GM21825 (cell line): ENCODE measurements at regions not wholly inside any gene's neighbourhood (a gene's known extent, or its start where the extent isn't known, plus 50 kb on each side); places are given as distances from the start of the nearest gene placed in this dataset.

Experiments
- ATAC-seq: cut with Tn5 transposase; IDR thresholded peaks from one replicate; pipeline ENCODE4 v1.9.1; 2021; ENCODE audit warnings: mild to moderate bottlenecking, moderate library complexity; ENCODE audit not compliant: unreplicated experiment

DNA sequence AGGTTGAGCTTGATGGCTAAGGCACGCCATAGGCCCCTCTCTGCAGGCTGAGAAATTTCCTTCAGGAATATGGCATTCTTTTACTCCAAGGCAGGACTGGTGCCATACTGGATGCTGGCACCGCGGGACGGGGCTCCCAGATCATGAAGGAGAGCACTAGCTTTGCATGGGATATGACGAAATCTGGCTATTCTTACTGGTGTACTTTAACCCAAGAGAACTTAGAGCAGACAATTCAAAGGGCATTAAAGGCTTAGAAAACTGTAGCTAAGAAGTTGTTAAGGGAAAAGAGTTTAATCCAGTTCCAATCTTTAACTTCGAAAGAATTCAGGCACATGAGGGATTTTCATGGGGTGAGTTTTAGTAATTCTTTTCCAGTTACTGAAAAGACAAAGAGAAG is 204.4 kb upstream of the ESRRG start:
- ATAC-seq: no peak

DNA sequence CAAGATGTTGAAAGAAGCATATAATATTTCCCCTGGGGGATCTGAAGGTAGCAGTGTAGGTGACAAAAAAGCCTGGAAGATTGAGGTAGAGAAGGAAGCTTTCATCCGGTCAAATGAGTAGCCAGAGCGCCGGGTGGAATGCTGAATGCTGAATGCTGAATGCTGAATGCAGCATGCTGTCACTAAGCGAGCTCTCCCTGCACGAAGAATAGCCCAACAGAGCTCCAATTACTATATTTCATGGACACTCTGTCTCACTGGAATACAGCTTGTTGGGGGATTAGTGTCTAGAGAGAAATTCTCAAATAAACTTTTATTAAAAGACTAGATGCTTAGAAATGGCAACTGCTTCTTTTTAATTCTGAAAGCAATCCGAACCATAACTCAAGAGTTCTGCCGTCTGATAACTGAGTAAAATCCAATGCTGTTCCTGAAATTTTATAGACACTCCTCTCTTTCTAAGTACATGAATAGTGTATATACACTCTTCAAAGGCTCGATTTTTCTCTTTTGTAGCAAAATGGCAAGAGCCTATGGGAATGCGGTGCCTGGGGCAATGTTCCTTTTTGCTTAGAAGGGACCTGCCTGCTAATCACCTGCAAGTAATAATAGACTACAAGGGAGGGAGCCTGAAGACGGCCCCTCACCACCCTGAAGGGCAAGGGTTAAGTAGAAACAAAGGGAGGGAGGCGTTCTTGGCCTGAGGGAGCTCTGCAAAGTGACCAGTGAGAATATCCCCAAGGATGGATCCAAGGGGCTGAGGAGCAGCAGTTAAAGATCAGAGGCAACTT is 203.7 kb upstream of the ESRRG start:
- ATAC-seq: no peak

DNA sequence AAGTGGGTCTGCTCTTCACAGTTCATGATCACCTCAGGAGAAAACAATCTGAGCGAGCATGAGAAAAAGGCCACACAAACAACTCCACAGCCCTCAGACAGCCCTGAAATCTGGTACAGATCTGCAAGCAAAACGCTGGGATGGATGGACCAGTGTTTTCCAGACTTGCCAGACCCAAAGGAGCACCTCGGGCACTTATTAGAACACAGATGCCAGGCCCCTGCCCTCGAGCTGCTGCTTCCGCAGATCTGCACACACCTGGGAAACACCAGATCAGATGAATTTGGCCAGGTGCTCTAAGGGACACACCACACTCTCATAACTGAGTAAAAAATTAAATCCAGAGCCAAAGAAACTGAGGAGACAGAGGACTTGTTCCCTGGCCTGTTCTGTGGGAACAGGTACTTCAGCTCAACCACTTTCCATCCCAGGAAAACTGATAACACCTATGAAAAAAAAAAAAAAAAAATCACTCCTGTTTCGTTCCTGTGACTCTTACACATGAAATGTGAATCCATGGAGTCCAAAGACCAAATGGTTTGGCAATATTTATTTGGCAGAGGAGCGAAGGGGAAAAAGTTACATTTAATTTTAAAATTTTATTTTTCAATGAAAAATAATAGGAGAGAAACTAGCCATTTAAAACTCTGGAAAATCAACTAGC is 202.9 kb upstream of the ESRRG start:
- ATAC-seq: no peak

DNA sequence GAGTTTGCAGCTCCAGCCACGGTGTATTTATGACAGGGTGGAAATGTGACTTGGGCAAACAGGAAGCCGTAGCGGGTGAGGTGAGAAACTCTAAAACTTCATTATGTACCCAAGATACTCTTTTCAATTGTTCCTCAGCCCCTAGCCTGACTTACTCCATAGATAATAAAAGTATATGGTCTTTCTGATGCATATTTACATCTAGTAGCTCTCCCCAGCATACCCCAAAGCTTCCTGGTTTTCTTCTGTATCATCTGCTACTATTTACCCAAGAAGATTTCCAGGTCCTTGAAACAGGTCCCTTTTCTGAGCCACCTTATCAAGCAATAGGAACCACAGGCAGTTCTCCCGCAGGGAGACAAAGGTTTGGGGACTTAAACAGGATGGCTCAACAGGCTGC is 201.5 kb upstream of the ESRRG start:
- no peak for ATAC-seq

DNA sequence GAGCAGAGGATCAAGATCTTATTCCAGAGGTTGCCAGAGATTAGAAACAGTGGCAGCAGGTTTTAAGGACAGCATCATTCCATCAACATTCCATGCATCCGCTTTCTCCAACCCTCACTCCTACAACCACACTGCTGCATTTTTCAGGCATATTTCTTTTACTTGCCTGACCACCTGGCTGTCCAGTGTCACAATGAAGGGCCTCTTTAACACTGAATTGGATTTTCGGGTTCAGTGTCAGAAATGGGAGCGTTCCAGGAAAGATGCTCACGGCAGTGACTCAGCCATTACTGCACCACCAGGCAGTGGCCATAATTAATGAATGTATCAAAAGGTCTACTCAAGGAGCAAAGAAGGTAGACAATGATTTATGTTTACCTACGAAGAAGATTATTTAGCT is 200.4 kb upstream of the ESRRG start:
- ATAC-seq: no peak

DNA sequence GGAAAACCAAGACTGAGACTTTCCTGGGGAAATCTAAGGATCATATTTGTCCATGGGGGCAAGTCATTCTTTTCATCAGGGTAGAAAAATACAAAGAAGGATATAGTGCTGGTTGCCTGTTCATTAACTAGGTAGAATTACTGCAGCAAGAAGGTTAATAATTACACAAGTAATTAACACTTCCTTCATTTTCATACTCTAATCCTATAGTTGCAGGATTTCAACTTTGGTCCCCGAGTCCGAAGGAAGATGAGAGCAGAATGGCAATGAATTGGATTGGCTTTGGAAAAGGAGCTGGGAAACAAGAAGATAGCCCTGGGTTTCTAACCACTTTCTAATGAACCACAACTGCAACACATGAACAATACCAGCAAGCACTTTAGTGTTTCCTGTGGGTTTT is 199.2 kb upstream of the ESRRG start:
- no peak for ATAC-seq

DNA sequence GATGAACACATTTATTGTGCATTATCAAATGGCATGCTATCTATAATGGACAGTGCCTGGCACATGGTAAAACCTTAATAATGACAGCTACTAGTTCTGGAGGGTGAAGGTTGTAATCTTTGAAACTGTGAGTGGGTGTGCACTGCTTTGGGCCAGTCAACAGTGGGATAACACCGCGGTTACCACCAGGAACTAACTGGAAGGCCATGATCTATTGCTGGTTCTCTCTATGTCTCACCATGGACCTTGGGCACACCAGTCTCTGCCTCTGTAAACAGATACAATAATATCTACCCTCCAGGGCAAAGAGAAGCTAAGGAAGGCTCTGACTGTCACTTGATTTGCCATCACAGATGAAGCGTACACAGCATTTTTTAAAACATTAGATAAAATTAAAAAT is 198.6 kb upstream of the ESRRG start:
- no peak for ATAC-seq

DNA sequence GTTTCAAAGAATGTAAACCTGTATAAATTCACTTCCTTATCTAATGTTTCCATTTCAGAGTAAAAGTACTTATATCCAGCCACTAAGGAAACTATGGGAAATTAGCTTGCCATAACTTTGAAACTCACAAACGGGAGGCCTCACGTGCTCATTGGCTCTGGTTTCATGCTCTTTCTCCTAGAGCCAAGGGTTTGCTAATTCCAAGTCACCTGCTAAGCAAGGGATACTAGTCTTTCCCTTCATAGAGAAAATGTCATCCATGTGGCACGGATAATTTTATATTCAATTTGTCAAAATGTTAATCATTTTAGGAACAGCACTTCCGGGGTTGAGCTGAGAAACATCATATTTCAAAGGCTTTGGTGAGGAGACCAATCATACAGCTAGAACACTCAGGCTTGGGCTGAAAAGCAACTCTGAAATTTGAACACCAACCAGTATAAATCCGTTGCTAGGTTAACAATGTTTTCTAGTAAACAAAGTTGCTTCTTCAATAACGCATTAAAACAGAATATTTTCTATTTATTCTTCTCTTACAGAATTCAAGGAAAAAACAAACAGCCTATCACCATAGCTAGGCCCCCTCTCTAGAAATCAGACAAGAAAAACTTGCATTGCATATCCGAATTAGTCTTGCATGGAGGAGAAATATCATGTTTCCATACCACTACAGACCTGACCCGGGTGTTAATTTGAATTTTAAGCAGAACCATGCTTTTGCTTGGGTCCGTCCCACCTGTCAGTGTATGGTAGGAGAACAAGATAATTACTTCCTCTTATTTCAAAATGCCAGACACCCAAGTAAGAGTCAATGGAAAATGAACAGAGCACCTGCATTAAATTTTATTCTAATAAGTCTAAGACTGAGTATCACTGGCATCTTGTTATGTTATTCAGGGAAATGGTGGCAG is 196.1 kb upstream of the ESRRG start:
- ATAC-seq: no peak

DNA sequence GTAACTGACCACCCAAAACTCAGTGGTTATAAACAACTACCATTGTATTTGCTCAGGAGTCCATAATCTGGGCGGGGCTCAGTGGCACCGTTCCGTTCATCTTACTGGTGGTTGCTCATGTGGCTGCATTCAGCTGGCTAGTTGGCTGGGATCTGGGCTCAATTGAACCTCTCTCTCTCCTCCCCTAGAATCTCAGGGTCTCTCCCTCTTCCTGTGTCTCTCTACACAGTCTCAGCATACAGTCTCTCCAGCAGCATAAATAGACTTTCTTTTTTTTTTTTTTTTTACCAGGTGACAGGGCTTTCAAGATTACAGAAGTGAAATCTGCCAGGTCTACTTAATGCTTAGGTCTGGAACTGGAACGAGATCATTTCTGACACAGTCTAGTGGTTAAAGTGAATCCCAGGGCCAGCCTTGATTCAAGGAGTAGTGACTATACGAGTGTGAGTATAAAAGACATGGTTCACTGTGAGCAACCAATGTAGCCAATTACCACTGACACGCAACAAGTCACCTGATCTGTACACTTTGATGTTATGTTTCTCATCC is 193.7 kb upstream of the ESRRG start:
- no peak for ATAC-seq

DNA sequence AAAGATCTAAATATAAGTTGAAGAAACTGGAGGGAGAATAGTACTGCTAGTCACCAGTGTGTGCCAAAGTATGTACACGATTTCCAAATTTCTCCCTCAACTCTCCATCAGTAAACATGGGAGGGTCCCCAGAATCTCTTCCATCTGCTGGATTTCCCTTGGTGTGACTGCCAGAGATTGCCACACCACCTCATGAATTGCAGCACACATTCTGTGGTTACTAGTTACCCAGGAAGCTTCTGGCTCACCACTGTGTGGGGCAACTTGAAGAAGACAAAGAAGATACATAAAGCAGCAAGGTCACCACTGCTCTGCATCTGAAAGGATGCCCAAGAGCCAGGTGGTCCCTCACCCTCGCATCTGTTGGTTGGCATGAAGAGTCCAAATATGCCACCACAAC is 191.7 kb upstream of the ESRRG start:
- ATAC-seq: no peak

DNA sequence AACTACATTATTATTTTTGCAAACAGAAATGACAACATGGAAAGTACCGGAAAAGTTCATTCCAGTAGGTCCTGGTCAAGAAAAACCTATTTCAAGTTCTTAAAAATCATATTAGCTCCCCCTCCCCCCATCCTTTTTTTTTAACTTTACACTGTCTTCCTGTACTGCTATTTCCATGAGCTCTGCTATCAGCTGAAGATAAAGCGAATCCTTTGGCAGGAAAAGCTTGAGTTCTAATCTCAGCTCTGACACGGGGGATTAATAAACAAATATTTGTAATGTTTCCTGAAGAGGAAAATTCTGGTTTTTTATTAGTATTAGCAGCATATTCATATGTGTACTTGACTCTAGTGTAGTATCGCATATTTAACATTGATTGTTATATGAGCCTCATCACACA is 190.7 kb upstream of the ESRRG start:
- ATAC-seq: no peak

DNA sequence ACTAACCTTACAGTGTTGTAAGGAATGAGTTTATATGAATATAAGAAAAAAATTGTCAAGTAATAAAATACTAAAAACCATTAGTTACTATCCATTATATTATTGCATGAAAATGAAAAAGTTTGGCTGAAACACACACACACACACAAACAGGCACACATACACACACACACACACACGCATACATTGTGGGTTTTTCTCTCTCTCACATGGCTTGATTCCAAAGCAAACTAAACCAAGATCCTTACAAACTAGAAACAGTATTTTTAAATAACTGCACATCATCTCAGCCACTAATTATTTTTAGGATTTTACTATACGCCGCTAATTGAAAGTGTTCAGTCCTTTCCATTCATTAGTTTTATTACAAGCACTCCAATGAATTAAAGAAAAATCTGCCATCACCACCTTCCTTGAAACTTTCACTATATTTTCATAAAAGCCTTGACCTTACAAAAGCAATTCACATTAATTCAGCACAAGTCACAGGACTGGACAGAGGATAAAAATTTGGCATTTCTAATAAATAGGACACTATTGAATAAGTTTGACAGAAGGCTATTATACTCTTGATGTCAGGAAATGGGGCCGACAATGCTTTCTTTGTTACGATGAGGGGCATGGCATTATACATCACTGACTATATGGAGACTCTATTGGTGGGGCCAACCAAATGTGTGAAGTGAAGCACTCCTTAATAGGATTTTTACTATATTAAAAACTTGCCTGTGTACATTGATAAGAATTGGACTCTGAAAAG is 187.0 kb upstream of the ESRRG start:
- no peak for ATAC-seq

DNA sequence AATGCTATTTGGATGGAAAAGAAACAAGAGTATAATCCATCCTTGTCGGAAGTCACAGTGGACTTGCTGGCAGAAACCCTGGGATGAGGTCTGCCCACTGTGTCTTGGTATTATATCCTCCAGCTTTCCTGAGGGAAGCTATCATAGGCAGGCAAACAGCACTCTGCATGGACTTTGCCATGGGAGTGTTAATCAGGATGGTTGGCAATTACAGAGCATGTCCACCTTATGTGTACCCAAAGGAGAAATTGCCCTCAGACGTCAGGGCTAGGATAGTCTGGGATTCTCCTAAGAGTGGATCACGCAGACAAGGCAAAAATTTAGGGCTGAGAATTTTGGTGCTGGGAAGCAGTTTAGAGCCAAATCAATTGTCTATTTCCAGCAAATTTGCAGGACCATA is 184.9 kb upstream of the ESRRG start:
- ATAC-seq: no peak

DNA sequence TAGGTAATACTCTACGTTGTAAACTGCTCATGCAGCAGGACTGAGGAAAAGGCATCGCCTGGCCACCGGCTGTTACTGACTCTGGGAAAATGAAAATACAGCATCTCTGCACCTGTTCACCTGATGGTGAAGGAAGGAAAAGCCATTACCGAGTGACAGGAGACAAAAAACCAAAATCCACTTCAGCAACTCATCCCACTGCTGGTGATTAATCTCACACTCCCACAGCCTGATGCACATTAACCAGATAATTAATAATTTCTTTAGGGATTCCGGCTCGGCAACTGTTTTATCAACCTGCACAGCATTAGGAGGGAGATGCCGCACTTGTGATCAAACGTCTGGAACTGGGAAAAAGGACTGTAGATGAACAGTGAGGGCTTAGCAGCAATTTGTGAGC is 183.9 kb upstream of the ESRRG start:
- ATAC-seq: no peak

DNA sequence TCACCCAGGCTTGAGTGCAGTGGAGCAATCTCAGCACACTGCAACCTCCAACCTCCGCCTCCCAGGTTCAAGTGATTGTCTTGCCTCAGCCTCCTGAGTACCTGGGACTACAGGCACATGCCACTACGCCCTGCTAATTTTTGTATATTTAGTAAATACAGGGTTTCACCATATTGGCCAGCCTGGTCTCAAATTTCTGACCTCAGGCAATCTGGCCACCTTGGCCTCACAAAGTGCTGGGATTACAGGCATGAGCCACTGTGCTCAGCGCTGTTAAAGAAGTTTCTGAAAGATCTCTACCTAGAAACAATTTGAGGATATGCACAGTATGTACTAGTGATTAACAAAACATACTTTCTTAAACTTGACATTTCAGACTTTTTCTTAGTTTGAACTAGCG is 182.6 kb upstream of the ESRRG start:
- no peak for ATAC-seq

DNA sequence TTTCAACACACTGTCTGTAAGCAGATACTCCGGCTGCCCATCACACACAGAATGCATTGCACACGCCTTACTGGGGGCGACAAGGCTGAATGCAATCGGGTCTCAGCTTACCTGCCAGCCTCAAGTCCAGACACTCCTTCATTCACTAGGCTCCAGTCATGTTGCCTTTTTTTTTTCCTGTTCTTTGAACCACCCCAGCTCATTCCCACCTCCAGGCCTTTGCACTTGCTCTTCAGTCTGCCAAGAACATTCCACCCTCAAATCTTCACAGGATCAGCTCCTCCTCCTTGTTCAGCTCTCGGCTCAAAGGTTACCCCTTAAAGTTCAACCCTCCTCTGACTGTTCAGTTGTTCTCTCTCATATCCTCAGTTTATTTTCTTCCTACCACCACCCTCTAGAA is 181.9 kb upstream of the ESRRG start:
- ATAC-seq: no peak

DNA sequence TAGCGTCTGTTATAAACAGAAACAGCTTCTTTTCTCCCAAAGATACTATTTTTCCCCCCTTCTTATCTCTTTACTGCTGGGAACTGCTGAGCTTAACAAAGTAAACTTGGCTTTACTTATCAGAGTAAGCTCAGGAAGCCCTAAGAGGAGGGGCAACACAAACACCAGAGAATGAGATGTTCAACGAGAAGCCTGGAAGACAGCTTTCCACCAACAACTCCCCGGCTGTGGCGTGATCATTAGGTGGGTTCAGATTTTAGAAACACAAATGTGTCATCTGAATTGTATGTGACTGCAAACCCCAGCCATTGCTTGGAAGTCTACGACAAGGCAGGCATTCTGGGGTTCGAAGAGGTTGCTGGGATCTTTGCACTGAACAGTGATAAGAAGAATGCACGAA is 181.2 kb upstream of the ESRRG start:
- no peak for ATAC-seq

DNA sequence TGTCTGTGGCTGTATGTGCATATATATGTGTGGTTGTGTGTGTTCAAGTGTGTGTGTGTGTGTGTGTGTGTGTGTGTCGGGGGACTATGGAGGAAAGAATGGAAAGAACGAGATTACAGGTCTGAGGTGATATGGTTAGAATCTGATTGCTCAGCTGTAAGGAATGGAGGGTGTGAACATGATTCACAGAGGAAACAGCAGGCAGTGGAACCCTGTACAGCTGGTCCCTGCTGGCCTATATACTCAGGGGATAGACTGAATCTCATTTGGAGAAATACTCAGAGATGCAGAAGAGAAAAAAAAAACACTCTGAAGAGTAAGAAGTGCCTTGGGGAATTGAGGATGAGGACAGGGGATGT is 180.1 kb upstream of the ESRRG start:
- no peak for ATAC-seq

DNA sequence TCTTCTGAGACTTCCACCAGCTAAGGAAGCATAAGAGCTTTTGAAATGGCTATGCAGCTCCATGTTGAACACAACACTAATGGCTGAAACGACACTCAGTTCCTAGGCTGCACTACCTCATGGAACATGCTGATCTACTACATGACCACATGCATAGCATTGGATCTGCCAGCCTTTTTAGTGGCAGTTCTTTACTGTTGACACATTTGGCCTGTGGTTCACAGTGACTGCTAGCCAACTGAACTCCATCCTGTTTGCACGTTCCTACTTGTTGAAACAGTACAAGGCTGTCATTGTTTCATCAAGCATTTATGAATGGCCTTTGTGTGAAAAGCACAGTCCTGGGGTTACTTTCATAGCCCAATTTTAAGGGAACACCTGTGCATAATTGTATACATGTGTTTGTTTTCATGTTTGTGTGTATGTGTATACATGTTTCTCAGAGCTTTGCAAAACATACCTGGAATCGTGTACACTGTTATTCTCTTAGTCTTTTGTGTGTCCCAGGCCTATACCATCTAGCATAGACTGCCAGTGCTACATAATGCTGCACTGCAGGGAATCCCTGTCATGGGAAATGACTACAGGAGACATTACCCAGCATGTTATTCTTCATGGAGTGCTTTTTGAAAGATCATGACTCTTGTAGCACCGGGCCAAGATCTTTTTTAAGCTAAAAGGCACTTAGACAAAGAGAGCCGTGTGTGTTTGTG is 179.6 kb upstream of the ESRRG start:
- ATAC-seq: no peak

DNA sequence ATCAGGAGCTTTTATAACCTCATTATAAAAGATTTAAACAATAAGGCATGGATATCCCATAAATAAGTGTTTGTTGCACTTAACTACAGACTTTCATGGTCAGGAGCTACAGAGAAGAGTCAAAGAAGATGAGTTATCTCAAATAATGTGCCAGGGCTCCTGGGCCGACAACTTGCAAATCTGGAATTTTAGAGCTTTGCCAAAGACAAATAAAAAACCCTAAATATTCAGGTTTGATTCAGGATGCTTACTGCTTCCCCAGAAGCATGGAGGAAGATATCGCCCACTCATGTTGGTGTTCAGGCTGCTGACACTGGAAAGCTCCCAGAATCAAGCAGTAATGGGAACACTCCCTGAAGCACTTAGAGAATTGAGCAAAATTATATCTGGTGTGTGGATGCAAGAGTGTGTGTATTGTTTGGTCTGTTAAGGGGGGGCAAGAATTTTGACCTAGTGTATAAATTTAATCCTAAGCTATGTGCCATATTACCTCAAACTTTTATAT is 176.9 kb upstream of the ESRRG start:
- ATAC-seq: no peak
